ENCODE measurements at regions not wholly inside any gene's neighbourhood (a gene's known extent, or its start where the extent isn't known, plus 50 kb on each side); places are given as distances from the start of the nearest gene placed in this dataset.

GRCh38 chr11:7165911-7166310 lies 77.1 kb downstream of the RBMXL2 start:
- no peaks in the 10 kb centered on the region for H3K79me2 ChIP-seq (ENCODE audit: insufficient read depth, low read length)
- H4K20me1 ChIP-seq (ENCODE audit: insufficient read depth, low read length) = no peaks in the 10 kb centered on the region
- H3K4me1 ChIP-seq (ENCODE audit: insufficient read depth, low read length) = no peaks in the 10 kb centered on the region
- H2AFZ ChIP-seq (ENCODE audit: low read depth, low read length) = no peak overlapping the region
- ATAC-seq (ENCODE audit: insufficient read depth, low read depth) (no peak), DNase-seq (no peak)
- H3K4me2 ChIP-seq (ENCODE audit: insufficient read depth, low read length) = no peak overlapping the region
- no peaks in the 10 kb centered on the region for H3K9me3 ChIP-seq (ENCODE audit: insufficient read depth, low read length, severe bottlenecking)
- no peak for TF ChIP-seq CTCF (IDR thresholded peaks at IDR 0.05; ENCODE audit: borderline replicate concordance, extremely low read depth, low read length, poor library complexity, severe bottlenecking)
- no peak for TF ChIP-seq EZH2 (IDR thresholded peaks at IDR 0.05; ENCODE audit: borderline replicate concordance, low read depth, low read length, severe bottlenecking)
- H3K36me3 ChIP-seq (ENCODE audit: insufficient read depth, low read length) = no peaks in the 10 kb centered on the region
- H3K4me3 ChIP-seq (ENCODE audit: low read depth in 1 of 2, low read length in 2 of 2) = no peak overlapping the region
- no peak overlapping the region for H3K27ac ChIP-seq (ENCODE audit: low read length)
- no peak overlapping the region for H3K9ac ChIP-seq (ENCODE audit: low read depth, low read length)
- H3K27me3 ChIP-seq (ENCODE audit: insufficient read depth, low read length, poor library complexity) = no peaks in the 10 kb centered on the region

- Histone ChIP-seq H4K20me1 (ENCODE audit: insufficient read depth, low read length) (no peaks in the 10 kb centered on the region), H3K9me3 (ENCODE audit: insufficient read depth, low read length, severe bottlenecking) (no peaks in the 10 kb centered on the region), H3K4me3 (ENCODE audit: low read depth in 1 of 2, low read length in 2 of 2) (no peak overlapping the region), H3K36me3 (ENCODE audit: insufficient read depth, low read length) (no peaks in the 10 kb centered on the region), H3K27me3 (ENCODE audit: insufficient read depth, low read length, poor library complexity) (no peaks in the 10 kb centered on the region), H3K79me2 (ENCODE audit: insufficient read depth, low read length) (no peaks in the 10 kb centered on the region), H3K27ac (ENCODE audit: low read length) (no peak overlapping the region), H3K4me1 (ENCODE audit: insufficient read depth, low read length) (no peaks in the 10 kb centered on the region), H3K4me2 (ENCODE audit: insufficient read depth, low read length) (no peak overlapping the region), H3K9ac (ENCODE audit: low read depth, low read length) (no peak overlapping the region), H2AFZ (ENCODE audit: low read depth, low read length) (no peak overlapping the region)
- TF ChIP-seq CTCF (IDR thresholded peaks at IDR 0.05; ENCODE audit: borderline replicate concordance, extremely low read depth, low read length, poor library complexity, severe bottlenecking) (no peak), EZH2 (IDR thresholded peaks at IDR 0.05; ENCODE audit: borderline replicate concordance, low read depth, low read length, severe bottlenecking) (no peak)
- DNase-seq (no peak), ATAC-seq (ENCODE audit: insufficient read depth, low read depth) (no peak)
Measured at GRCh38 chr11:7167976-7168740, 79.4 kb downstream of the RBMXL2 start.

- Histone ChIP-seq H2AFZ (ENCODE audit: low read depth, low read length) (no peak overlapping the region), H3K9ac (ENCODE audit: low read depth, low read length) (no peak overlapping the region), H3K4me3 (ENCODE audit: low read depth in 1 of 2, low read length in 2 of 2) (no peak overlapping the region), H3K4me2 (ENCODE audit: insufficient read depth, low read length) (no peak overlapping the region), H3K27me3 (ENCODE audit: insufficient read depth, low read length, poor library complexity) (no peaks in the 10 kb centered on the region), H3K4me1 (ENCODE audit: insufficient read depth, low read length) (no peaks in the 10 kb centered on the region), H4K20me1 (ENCODE audit: insufficient read depth, low read length) (no peaks in the 10 kb centered on the region), H3K36me3 (ENCODE audit: insufficient read depth, low read length) (no peaks in the 10 kb centered on the region), H3K27ac (ENCODE audit: low read length) (no peak overlapping the region), H3K9me3 (ENCODE audit: insufficient read depth, low read length, severe bottlenecking) (no peaks in the 10 kb centered on the region), H3K79me2 (ENCODE audit: insufficient read depth, low read length) (no peaks in the 10 kb centered on the region)
- no peak for TF ChIP-seq EZH2 (IDR thresholded peaks at IDR 0.05; ENCODE audit: borderline replicate concordance, low read depth, low read length, severe bottlenecking)
- TF ChIP-seq CTCF (IDR thresholded peaks at IDR 0.05; ENCODE audit: borderline replicate concordance, extremely low read depth, low read length, poor library complexity, severe bottlenecking) = no peak
- DNase-seq (no peak), ATAC-seq (ENCODE audit: insufficient read depth, low read depth) (no peak)
Measured at GRCh38 chr11:7168741-7168990, 79.9 kb downstream of the RBMXL2 start.
